Fibroblast of peridontal ligament (primary cell): ENCODE measurements at regions not wholly inside any gene's neighbourhood (a gene's known extent, or its start where the extent isn't known, plus 50 kb on each side); places are given as distances from the start of the nearest gene placed in this dataset.
"Not testable (repeated sequence)": the region's sequence is repeated elsewhere in the genome, so short reads cannot be mapped to it uniquely, and the experiment has no call there.

Experiments
- DNase-seq: peaks from one replicate; pipeline ENCODE4 v3.0.0-alpha.2; 2010; ENCODE audit errors: extremely low read depth

GRCh38 chr6:25124216-25124715 lies 154.9 kb upstream of the CARMIL1 start:
- DNase-seq: peak; percentile 23

- no peak for DNase-seq
These were observed 153.4 kb upstream of the CARMIL1 start for GRCh38 chr6:25125736-25126135.

GRCh38 chr6:25127076-25127837 lies 151.9 kb upstream of the CARMIL1 start:
- DNase-seq: no peak

GRCh38 chr6:25130518-25130917 lies 148.7 kb upstream of the CARMIL1 start:
- DNase-seq: peak; percentile 51

- DNase-seq: no peak
These were observed 146.2 kb upstream of the CARMIL1 start for GRCh38 chr6:25132934-25133333.

GRCh38 chr6:25133568-25133967 lies 145.6 kb upstream of the CARMIL1 start:
- DNase-seq: no peak

GRCh38 chr6:25136854-25137253 lies 142.3 kb upstream of the CARMIL1 start:
- peak; percentile 25 for DNase-seq

GRCh38 chr6:25137480-25137879 lies 141.7 kb upstream of the CARMIL1 start:
- peak; percentile 43 for DNase-seq

GRCh38 chr6:25137916-25138232 lies 141.3 kb upstream of the CARMIL1 start:
- DNase-seq: no peak

GRCh38 chr6:25138233-25138933 lies 140.8 kb upstream of the CARMIL1 start:
- DNase-seq: peak; percentile 86

- DNase-seq: peak; percentile 40
These were observed 140.2 kb upstream of the CARMIL1 start for GRCh38 chr6:25138934-25139415.

GRCh38 chr6:25139608-25140007 lies 139.6 kb upstream of the CARMIL1 start:
- DNase-seq: not testable (repeated sequence)

GRCh38 chr6:25142506-25142905 lies 136.7 kb upstream of the CARMIL1 start:
- peak; percentile 11 for DNase-seq

GRCh38 chr6:25144919-25145318 lies 134.3 kb upstream of the CARMIL1 start:
- no peak for DNase-seq

- no peak for DNase-seq
These were observed 132.0 kb upstream of the CARMIL1 start for GRCh38 chr6:25147223-25147622.

- peak; percentile 57 for DNase-seq
These were observed 129.1 kb upstream of the CARMIL1 start for GRCh38 chr6:25150031-25150430.

GRCh38 chr6:25150863-25151262 lies 128.3 kb upstream of the CARMIL1 start:
- DNase-seq: no peak

- no peak for DNase-seq
These were observed 126.1 kb upstream of the CARMIL1 start for GRCh38 chr6:25153079-25153478.

GRCh38 chr6:25154034-25154596 lies 125.1 kb upstream of the CARMIL1 start:
- DNase-seq: no peak

- DNase-seq: no peak
These were observed 124.0 kb upstream of the CARMIL1 start for GRCh38 chr6:25155211-25155610.

- DNase-seq: peak; percentile 38
These were observed 123.1 kb upstream of the CARMIL1 start for GRCh38 chr6:25156123-25156522.

- DNase-seq: no peak
These were observed 122.0 kb upstream of the CARMIL1 start for GRCh38 chr6:25157183-25157582.

- no peak for DNase-seq
These were observed 121.3 kb upstream of the CARMIL1 start for GRCh38 chr6:25157842-25158241.
